GM23338 (cell line): ENCODE measurements at regions not wholly inside any gene's neighbourhood (a gene's known extent, or its start where the extent isn't known, plus 50 kb on each side); places are given as distances from the start of the nearest gene placed in this dataset.

Source experiments
- ATAC-seq: fragments of 200-7000 bp; cut with Tn5 transposase; 3 replicates; pipeline ENCODE4 v1.9.1; 2020
- DNase-seq: peaks from one replicate; pipeline ENCODE4 v3.0.0-alpha.2; 2015; ENCODE audit warnings: low spot score
- H2AFZ ChIP-seq: fragments of 200-600 bp; sonication (generic); 2 replicates; pipeline ENCODE4 v1.8.0; 2016; ENCODE audit warnings: antibody characterized with exemption, mild to moderate bottlenecking, moderate library complexity
- H3F3A ChIP-seq: fragments of 200-600 bp; sonication (generic); replicated peaks from 2 replicates; pipeline ENCODE4 v1.8.0; 2017; ENCODE audit warnings: antibody characterized with exemption, mixed run types, low read depth
- H3K27ac ChIP-seq: fragments of 200-600 bp; sonication (generic); 2 replicates; pipeline ENCODE4 v1.6.1; 2016; ENCODE audit warnings: low read depth
- H3K27me3 ChIP-seq: fragments of 200-600 bp; sonication (generic); 2 replicates; pipeline ENCODE4 v1.8.0; 2016; ENCODE audit warnings: mild to moderate bottlenecking, mixed run types, moderate library complexity; ENCODE audit not compliant: insufficient read depth
- H3K36me3 ChIP-seq: fragments of 200-600 bp; sonication (generic); 2 replicates; pipeline ENCODE4 v1.8.0; 2016; ENCODE audit warnings: mild to moderate bottlenecking; ENCODE audit not compliant: insufficient read depth
- H3K4me1 ChIP-seq: fragments of 200-600 bp; sonication (generic); 2 replicates; pipeline ENCODE4 v1.8.0; 2016; ENCODE audit warnings: mild to moderate bottlenecking, moderate library complexity; ENCODE audit not compliant: insufficient read depth
- H3K4me2 ChIP-seq: fragments of 200-600 bp; sonication (generic); 2 replicates; pipeline ENCODE4 v1.7.1; 2017; ENCODE audit warnings: mixed run types
- H3K4me3 ChIP-seq: fragments of 200-600 bp; sonication (generic); 2 replicates; pipeline ENCODE4 v1.6.1; 2016; ENCODE audit warnings: mixed run types
- H3K79me2 ChIP-seq: fragments of 200-600 bp; sonication (generic); replicated peaks from 2 replicates; pipeline ENCODE4 v1.8.0; 2017; ENCODE audit warnings: mild to moderate bottlenecking; ENCODE audit not compliant: insufficient read depth
- H3K9me2 ChIP-seq: fragments of 200-600 bp; sonication (generic); 2 replicates; pipeline ENCODE4 v1.8.0; 2017; ENCODE audit not compliant: insufficient read depth
- H4K20me1 ChIP-seq: fragments of 200-600 bp; sonication (generic); replicated peaks from 2 replicates; pipeline ENCODE4 v1.8.0; 2017; ENCODE audit warnings: mild to moderate bottlenecking; ENCODE audit not compliant: insufficient read depth
- H3K27ac Mint-ChIP-seq: 2 replicates; pipeline ENCODE4 v1.8.0; 2020; ENCODE audit warnings: inconsistent platforms, mild to moderate bottlenecking, moderate library complexity, mixed read lengths
- H3K27me3 Mint-ChIP-seq: 3 replicates; pipeline ENCODE4 v1.8.0; 2022; ENCODE audit warnings: low read depth, mild to moderate bottlenecking, moderate library complexity, mixed read lengths, inconsistent platforms; ENCODE audit not compliant: insufficient read depth, poor library complexity
- H3K36me3 Mint-ChIP-seq: 3 replicates; pipeline ENCODE4 v1.8.0; 2021; ENCODE audit warnings: low read depth, mild to moderate bottlenecking, inconsistent platforms, moderate library complexity, mixed read lengths
- H3K4me1 Mint-ChIP-seq: 3 replicates; pipeline ENCODE4 v1.8.0; 2020; ENCODE audit warnings: mild to moderate bottlenecking, inconsistent platforms, mixed read lengths
- H3K4me3 Mint-ChIP-seq: 3 replicates; pipeline ENCODE4 v1.8.0; 2021; ENCODE audit warnings: moderate library complexity, mild to moderate bottlenecking, inconsistent platforms, mixed read lengths
- H3K9me3 Mint-ChIP-seq: 3 replicates; pipeline ENCODE4 v1.8.0; 2020; ENCODE audit warnings: moderate library complexity, mild to moderate bottlenecking, inconsistent platforms, mixed read lengths
- CREB1 ChIP-seq: fragments of 250-450 bp; sonication (Bioruptor Pico); IDR thresholded peaks from 2 replicates; pipeline ENCODE4 v1.5.0; 2020; ENCODE audit warnings: low read depth, mild to moderate bottlenecking, moderate library complexity
- CTCF ChIP-seq, 2 experiments: fragments of 200-600 bp in 1 of 2; sonication (generic) in 1 of 2; conservative IDR thresholded peaks; 2 replicates each; pipeline versions ENCODE4 v1.5.1 to v1.6.1; 2016 to 2017; ENCODE audit warnings: antibody characterized with exemption in 2 of 2, low read depth in 2 of 2, mild to moderate bottlenecking in 2 of 2, moderate library complexity in 1 of 2
- ETS1 ChIP-seq: IDR thresholded peaks from 2 replicates; pipeline ENCODE4 v1.6.1; 2016; ENCODE audit warnings: antibody characterized with exemption
- EZH2 ChIP-seq: fragments of 200-600 bp; sonication (generic); IDR thresholded peaks from one replicate; pipeline ENCODE4 v1.8.0; 2017; ENCODE audit warnings: antibody characterized with exemption, mild to moderate bottlenecking, low read depth; ENCODE audit not compliant: unreplicated experiment
- EZH2phosphoT487 ChIP-seq: fragments of 200-600 bp; sonication (generic); IDR thresholded peaks from one replicate; pipeline ENCODE4 v1.8.1; 2018; ENCODE audit warnings: antibody characterized with exemption; ENCODE audit not compliant: unreplicated experiment
- JUNB ChIP-seq: IDR thresholded peaks from one replicate; pipeline ENCODE4 v1.6.1; 2016; ENCODE audit warnings: antibody characterized with exemption; ENCODE audit not compliant: unreplicated experiment
- NANOG ChIP-seq: IDR thresholded peaks from 2 replicates; pipeline ENCODE4 v1.6.1; 2016; ENCODE audit warnings: antibody characterized with exemption, borderline replicate concordance
- POLR2AphosphoS5 ChIP-seq: IDR thresholded peaks from 2 replicates; pipeline ENCODE4 v1.6.1; 2016; ENCODE audit warnings: antibody characterized with exemption, low read depth
- REST ChIP-seq: IDR thresholded peaks from one replicate; pipeline ENCODE4 v1.6.1; 2018; ENCODE audit warnings: antibody characterized with exemption; ENCODE audit not compliant: unreplicated experiment
- STAT1 ChIP-seq: IDR thresholded peaks from one replicate; pipeline ENCODE4 v1.6.1; 2016; ENCODE audit warnings: antibody characterized with exemption; ENCODE audit not compliant: unreplicated experiment
- ZNF114 ChIP-seq: fragments of 250-450 bp; sonication (Bioruptor Pico); IDR thresholded peaks from 2 replicates; pipeline ENCODE4 v1.5.0; 2020; ENCODE audit warnings: mild to moderate bottlenecking, moderate library complexity
- ZNF331 ChIP-seq: fragments of 250-450 bp; sonication (Bioruptor Pico); IDR thresholded peaks from 2 replicates; pipeline ENCODE4 v1.5.0; 2020; ENCODE audit warnings: low read depth, mild to moderate bottlenecking, moderate library complexity
- ZNF462 ChIP-seq: fragments of 250-450 bp; sonication (Bioruptor Pico); IDR thresholded peaks from 2 replicates; pipeline ENCODE4 v1.5.0; 2020; ENCODE audit warnings: mild to moderate bottlenecking, moderate library complexity

- H3K36me3 Mint-ChIP-seq: peaks cover 11% of the 10 kb centered on the region
- H3K4me3 Mint-ChIP-seq: no peak overlapping the region
- no peaks in the 10 kb centered on the region for H3F3A ChIP-seq
- H3K79me2 ChIP-seq: no peaks in the 10 kb centered on the region
- no peaks in the 10 kb centered on the region for H3K36me3 ChIP-seq
- ATAC-seq (no peak), DNase-seq (no peak)
- peaks cover 4% of the 10 kb centered on the region; the same call in 1 of the 3 replicates for H3K9me3 Mint-ChIP-seq
- no peak overlapping the region for H3K27ac ChIP-seq
- H3K27ac Mint-ChIP-seq: no peak overlapping the region
- H3K4me1 ChIP-seq: peaks cover 26% of the 10 kb centered on the region
- H2AFZ ChIP-seq: no peak overlapping the region
- no peaks in the 10 kb centered on the region for H4K20me1 ChIP-seq
- H3K4me3 ChIP-seq: no peak overlapping the region
- peaks cover 17% of the 10 kb centered on the region; the same call in 2 of the 3 replicates for H3K4me1 Mint-ChIP-seq
- no peak overlapping the region for H3K4me2 ChIP-seq
- TF ChIP-seq ETS1 (no peak), JUNB (no peak), NANOG (no peak), ZNF114 (CRISPR knock-in tag) (no peak), ZNF462 (CRISPR knock-in tag) (no peak), CREB1 (CRISPR knock-in tag) (no peak), EZH2phosphoT487 (no peak), POLR2AphosphoS5 (no peak), REST (no peak), ZNF331 (CRISPR knock-in tag) (no peak), STAT1 (no peak), EZH2 (no peak), CTCF (conservative IDR thresholded peaks at IDR 0.05; ENCODE audit: low read depth in 2 of 2) (no peak)
- peaks cover 3% of the 10 kb centered on the region; the same call in 1 of the 2 replicates for H3K9me2 ChIP-seq
- no peaks in the 10 kb centered on the region for H3K27me3 ChIP-seq
- H3K27me3 Mint-ChIP-seq: no peaks in the 10 kb centered on the region
Measured at GRCh38 chr5:125266106-125266505, 519.7 kb upstream of the ZNF608 start.
